ENCODE measurements at regions not wholly inside any gene's neighbourhood (a gene's known extent, or its start where the extent isn't known, plus 50 kb on each side); places are given as distances from the start of the nearest gene placed in this dataset.

DNA sequence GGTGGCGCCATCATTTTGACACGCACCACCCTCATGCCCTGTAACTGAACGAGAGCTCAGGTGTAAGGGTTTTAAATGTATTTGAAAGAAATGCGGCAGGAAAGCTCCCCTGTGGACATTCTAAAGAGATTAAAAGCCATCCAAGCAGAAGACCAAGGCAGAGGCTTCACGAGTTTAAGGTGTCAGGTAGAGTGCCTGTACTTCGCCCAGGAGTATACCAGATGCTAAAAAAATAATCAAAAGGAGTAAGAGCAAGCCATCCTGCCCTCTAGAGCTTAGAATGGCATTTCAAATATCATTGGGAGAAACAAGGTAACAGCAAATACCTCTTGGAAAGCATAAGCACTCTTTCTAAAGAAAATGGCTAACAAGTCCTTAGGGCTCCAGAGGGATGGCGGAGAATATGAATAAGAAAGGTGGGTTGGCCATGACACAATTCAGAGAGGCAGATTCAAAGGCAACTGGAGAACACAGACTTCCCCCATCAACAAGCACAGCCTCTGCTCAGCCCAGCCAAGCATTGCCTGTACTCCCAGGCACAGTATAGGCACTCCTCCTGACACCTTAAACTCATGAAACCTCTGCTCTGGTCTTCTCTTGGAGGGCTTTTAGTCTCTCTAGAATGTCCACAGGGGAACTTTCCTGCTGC is 447.6 kb downstream of the SUCLA2 start:
- TF ChIP-seq, protein P1, sequence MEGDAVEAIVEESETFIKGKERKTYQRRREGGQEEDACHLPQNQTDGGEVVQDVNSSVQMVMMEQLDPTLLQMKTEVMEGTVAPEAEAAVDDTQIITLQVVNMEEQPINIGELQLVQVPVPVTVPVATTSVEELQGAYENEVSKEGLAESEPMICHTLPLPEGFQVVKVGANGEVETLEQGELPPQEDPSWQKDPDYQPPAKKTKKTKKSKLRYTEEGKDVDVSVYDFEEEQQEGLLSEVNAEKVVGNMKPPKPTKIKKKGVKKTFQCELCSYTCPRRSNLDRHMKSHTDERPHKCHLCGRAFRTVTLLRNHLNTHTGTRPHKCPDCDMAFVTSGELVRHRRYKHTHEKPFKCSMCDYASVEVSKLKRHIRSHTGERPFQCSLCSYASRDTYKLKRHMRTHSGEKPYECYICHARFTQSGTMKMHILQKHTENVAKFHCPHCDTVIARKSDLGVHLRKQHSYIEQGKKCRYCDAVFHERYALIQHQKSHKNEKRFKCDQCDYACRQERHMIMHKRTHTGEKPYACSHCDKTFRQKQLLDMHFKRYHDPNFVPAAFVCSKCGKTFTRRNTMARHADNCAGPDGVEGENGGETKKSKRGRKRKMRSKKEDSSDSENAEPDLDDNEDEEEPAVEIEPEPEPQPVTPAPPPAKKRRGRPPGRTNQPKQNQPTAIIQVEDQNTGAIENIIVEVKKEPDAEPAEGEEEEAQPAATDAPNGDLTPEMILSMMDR (IDR thresholded peaks at IDR 0.05) = no peak
- TF ChIP-seq EZH2 (IDR thresholded peaks at IDR 0.05; ENCODE audit: borderline replicate concordance, insufficient read depth, low read depth, low read length, poor library complexity, severe bottlenecking) = no peak

Measured in B cell (primary cell).